Hematopoietic multipotent progenitor cell treated with erythropoietin and hydrocortisone succinate and interleukin-3 and kit ligand, for 17 days (in vitro differentiated cells): ENCODE measurements at regions not wholly inside any gene's neighbourhood (a gene's known extent, or its start where the extent isn't known, plus 50 kb on each side); places are given as distances from the start of the nearest gene placed in this dataset.
"Not testable (repeated sequence)": the region's sequence is repeated elsewhere in the genome, so short reads cannot be mapped to it uniquely, and the experiment has no call there.

ENCODE experiments used
- DNase-seq: peaks from one replicate; pipeline ENCODE4 v3.0.0-alpha.2; 2015; ENCODE audit warnings: low spot score

- DNase-seq = no peak
These were observed 609.6 kb downstream of the PKHD1 start for GRCh38 chr6:51477711-51478311.

DNA sequence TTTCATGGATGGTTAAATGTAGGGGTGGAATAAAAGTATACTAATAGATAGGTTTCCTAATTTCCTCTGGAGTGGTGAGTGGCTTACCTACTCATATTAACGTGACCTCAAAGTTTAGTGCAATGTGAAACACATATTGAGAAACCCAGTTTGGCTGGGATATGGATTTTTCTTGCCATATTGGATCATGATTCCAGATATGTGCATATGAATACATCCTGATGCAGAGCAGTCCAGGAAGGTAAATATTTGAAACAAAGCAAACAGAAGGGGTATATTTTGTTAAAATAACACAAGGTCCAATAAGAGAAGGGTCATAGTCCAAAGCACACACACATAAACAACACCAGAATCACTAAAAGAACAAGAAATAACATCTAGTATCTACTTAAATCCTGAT, 608.1 kb downstream of the PKHD1 start:
- no peak for DNase-seq

DNA sequence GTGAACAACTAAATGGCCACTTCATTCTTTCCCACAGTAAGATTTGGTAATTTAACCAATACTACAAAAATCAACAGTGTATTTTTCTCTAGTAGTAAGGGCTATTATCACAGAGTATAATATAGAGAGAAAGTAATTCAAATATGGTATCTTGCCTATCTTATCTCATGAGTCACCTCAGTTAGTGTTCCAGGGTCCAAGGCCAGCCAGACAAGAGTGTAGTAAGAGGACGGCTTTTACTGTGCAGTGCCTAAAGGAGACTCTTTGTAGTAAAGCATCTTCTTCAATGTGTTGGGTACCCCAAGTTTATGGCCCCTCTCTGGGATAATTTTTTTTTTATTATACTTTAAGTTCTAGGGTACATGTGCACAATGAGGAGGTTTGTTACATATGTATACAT, 607.4 kb downstream of the PKHD1 start:
- DNase-seq = no peak

- not testable (repeated sequence) for DNase-seq
These were observed 601.5 kb downstream of the PKHD1 start for GRCh38 chr6:51485869-51486268.

- DNase-seq = no peak
These were observed 599.5 kb downstream of the PKHD1 start for GRCh38 chr6:51487937-51488336.

GRCh38 chr6:51489133-51489532, 598.3 kb downstream of the PKHD1 start:
- DNase-seq = no peak

GRCh38 chr6:51490101-51490500, 597.3 kb downstream of the PKHD1 start:
- no peak for DNase-seq

DNA sequence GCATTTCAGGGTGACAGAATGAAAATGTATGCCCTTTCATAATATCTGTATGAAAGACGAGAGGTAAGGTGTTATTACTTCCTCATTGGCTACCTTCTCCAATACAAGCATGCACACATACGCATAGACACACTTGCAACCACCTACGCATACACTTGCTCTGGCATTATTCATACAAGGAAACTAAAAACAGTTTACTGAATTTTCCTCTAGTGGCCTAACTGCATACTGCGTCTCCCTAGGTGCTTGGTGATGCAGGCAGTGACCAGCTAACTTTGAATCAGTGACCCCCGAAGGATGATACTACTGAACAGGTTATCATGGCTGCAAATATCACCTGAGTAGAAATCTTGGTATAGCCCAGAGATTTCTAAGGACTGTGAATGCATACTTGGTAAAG, 593.1 kb downstream of the PKHD1 start:
- no peak for DNase-seq

DNA sequence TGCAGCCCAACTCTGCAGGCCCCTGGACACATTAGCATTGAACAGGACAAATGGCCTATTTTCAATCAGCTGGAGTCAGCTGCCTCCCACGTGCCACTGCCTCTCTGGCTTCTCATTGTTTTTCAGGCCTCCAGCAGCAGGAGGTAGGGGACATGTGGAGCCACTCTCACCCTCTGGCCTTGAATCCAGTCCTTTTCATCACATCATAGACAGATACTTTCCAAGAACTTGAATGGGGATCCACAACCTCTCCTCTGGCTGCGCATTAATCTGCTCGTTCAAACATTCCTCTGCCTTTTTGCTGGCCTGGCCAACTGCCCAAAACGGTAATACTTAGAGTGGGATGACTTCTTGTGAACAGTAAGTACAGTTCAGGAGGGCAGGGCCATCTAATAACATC, 592.3 kb downstream of the PKHD1 start:
- no peak for DNase-seq

- DNase-seq = no peak
These were observed 591.6 kb downstream of the PKHD1 start for GRCh38 chr6:51495610-51496396.

DNA sequence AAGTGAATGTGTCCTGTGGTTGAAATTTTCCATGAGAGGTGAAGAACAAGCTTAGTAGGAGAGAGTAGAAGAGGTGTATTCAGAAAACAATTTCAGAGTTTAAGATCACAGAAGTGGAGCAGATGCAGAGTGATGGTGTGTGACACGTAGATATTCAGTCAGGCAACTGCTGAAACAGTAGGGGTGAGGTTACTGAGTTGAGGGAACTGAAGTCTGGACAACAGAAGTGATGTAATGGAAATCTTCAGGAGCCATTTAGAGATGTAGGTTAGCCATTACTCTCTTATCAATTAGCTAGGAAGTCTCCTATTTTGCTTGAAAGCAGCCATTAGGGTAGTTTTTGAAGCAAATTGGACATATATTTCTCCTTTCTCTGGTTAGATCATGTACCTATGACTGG, 584.4 kb downstream of the PKHD1 start:
- no peak for DNase-seq

- no peak for DNase-seq
These were observed 582.0 kb downstream of the PKHD1 start for GRCh38 chr6:51505434-51505833.

- no peak for DNase-seq
These were observed 577.8 kb downstream of the PKHD1 start for GRCh38 chr6:51509597-51509996.

DNA sequence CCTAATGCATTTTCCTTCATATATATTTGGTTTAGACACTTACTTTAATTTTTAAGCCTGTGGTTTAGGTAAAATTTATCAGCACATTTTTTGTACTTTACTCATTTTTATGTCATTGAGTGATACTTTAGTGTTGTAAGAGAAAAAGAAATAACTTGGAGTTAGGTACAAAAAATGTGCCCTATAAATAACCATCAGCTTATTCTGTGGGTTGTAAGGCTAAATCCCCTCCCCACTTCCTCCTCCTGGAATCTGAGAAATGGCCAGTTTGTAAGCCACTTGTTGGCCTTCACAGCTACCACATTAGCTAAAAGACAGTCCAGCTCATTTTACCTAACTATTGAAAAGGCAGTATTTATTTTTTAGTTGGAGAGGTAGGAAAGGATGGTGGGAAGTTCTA, 576.3 kb downstream of the PKHD1 start:
- DNase-seq = no peak

DNA sequence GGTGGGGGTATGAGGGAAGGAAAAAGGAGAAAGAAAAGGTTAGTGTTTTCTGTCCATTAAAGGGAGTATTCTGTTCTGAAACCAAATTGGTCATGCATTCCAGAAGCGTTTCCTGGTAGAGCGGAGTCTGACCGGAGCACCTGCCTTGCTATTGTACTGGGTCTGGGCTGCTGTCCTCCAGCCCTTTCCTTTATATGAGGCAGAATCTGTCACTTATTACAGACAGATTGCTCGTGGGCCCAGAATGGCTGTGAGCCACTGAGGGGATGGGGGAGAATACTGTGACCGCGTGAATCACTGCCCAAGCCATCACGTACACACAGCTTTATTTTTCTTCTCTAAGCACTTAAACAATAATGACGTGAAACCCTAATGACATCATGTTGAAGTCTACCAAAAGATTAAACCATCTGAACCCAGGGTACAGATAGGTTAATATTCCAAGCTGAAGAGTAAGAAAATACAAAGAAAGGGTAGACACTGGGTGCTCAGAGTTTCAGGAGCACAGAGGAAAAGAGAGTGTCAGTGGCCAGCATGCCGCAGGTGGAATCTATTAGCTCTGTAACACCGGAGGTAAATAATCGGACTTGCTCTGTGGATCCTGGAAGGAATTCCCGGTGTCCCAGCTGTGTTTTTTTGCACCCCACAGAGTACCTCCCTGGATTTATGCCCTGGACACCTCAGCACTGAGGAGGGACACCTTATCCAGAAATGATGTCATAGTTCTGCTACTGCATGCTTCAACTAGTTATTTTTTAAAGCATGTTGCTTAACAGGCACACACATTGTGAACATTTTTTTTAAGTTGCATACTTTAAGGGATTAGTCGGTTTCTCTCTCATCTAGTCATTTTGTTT, 573.3 kb downstream of the PKHD1 start:
- DNase-seq = no peak

DNA sequence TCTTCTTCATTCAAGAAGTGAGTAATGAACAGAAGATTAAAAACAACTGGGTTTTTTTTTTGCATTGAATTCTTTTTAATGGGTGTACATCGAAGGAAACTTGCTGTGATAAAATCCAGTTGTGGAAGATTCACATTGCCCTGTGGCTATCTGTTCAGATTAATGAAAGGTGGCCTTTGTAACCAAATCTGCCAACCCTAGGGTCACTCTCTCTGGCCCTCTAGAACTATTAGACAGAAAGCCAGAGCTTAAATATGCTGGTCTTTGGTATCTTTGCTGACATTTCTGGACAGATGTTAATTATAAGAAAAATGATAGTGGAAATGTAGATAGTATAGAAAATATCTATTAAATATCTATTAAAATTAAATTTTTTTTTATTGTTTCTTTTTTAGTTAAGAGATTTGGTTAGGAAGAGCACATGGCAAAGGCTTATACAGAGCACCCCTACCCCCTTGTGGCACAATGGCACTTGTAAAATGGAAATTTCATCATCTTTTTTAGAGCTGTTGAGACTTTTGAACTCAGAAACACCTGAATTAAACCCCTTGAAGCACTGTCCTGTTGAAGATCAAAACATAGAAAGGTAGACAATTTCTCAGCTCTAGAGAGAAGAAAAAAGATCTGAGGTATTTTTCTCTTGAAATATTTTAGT, 572.5 kb downstream of the PKHD1 start:
- DNase-seq = no peak

DNA sequence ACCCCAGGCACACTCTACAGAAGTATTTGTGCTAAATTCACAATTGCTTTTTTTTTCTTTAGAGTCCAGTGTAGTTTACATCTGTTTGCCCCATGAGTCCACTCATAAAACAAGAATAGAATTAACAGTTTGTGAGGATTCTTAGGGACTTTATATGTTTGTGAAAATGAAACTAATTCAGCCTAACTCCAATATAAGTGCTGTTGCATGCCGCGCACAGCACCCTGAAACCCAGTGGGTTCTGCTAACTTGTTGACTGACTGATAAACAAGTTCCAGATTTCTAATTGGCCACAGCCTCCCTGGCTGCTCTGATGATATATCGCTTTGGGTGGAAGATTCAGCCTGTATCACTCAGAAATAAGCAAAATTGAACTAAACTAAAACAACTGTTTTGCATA, 561.4 kb downstream of the PKHD1 start:
- DNase-seq = no peak

DNA sequence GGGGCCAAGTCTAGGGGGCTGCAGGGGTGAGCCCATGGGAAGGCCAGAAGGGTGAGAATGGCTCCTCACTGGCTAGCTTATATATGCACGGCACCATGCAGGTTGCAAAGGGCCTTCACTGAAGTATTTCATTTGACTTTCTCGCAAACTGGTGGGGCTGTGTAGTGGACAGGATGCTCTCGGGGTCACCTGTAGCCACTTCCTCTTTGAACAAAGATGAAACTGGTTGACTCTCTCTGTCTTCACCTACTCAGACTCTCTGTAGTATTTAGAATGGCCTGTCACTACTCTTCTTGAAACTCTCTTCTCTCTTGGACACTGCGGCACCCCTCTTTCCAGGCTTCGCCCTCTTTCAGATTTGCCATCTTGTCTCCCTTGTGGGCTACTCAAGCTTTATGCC, 560.5 kb downstream of the PKHD1 start:
- DNase-seq = no peak

DNA sequence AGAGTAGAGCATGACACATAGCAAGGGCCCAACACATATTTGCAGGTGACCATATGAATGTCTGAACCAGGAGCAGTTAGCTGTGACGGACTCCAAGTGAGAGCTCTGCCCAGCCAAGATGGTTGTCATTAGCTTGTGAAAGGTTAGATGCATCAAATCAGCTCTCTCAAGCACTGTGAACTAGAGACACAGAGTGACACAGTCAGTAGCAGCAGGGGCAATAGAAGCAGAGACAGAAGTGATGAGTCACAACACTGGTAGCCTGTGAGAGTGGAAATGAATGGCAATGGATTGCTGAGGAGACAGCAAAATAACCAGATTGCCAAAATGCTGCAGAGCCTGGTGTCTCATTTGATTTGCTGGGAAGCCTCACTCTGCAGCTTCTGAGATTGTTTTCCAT, 558.9 kb downstream of the PKHD1 start:
- DNase-seq = no peak

DNA sequence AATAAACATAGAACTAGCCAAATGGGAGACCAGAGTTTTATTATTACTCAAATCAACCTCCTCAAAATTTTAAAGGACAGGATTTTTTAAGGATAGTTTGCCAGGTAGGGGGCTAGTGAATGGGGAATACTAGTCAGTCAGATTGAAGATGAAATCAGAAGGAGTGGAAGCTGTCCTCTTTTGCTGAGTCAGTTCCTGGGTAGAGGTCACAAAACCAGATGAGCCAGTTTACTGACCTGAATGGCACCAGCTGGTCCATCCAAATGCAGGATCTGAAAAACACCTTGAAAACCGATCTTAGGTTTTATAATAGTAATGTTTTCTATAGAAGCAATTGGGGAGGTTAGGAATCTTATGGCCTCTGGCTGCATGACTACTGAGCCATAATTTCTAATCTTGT, 558.2 kb downstream of the PKHD1 start:
- no peak for DNase-seq

GRCh38 chr6:51531623-51532022, 555.8 kb downstream of the PKHD1 start:
- DNase-seq = no peak

DNA sequence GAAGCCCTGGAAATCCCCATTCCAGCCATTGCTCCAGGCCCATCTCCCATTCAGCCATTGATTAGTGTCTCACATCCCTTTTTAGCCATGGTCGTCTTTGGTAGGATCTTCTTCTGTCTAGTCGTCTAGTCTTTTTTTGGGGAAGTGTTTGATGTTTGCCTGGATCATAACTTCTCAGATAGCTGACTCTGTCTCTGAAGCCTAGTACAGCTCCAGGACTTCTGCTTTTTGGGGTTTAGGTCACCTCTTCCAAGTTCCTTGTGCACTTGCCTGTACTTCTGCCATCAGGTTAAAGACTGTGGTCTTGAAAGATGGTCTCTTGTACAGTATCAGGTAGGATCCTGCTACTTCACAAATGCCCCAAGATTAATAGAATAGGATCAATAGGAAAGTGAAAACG, 553.5 kb downstream of the PKHD1 start:
- no peak for DNase-seq

DNA sequence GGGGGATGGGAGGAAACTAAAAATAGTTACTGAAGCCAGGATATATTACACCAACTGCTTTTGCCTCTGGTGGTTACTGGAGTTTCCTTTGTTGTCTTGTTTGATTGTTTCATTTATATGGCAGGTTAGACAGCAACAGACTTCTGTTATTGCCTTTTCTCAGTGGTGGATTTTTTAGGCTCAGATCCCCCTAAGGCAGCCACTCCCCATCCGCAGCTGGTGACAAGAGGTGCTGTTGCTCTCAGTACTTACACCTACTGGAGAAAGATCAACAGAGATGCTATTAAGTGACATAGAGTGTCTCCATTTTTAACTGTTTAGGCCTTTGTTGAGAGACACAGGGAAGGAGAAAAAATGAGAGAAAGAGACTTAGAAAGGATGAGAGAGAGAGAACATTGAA, 552.1 kb downstream of the PKHD1 start:
- DNase-seq = no peak
